ENCODE measurements at regions not wholly inside any gene's neighbourhood (a gene's known extent, or its start where the extent isn't known, plus 50 kb on each side); places are given as distances from the start of the nearest gene placed in this dataset.
A peak's percentile ranks its signal among the peaks of the same experiment; 100 is the strongest.

GRCh38 chr6:28658475-28659249 lies 133.0 kb downstream of the GPX5 start:
- no peak for TF ChIP-seq CTCF (IDR thresholded peaks at IDR 0.05)
- H3K9me3 Mint-ChIP-seq = no peaks in the 10 kb centered on the region
- H3K27me3 Mint-ChIP-seq (ENCODE audit: low read depth, poor library complexity) = peaks cover 40% of the 10 kb centered on the region
- DNase-seq = no peak
- H3K27ac Mint-ChIP-seq = peak overlapping the region; percentile 8
- peaks cover 24% of the 10 kb centered on the region for H3K4me1 Mint-ChIP-seq
- H3K36me3 Mint-ChIP-seq (ENCODE audit: low read depth) = no peaks in the 10 kb centered on the region
- peak overlapping the region; percentile 94 for H3K4me3 Mint-ChIP-seq

GRCh38 chr6:28659250-28659566 lies 133.5 kb downstream of the GPX5 start:
- Mint-ChIP-seq H3K4me1 (peaks cover 24% of the 10 kb centered on the region), H3K27ac (no peak overlapping the region), H3K27me3 (ENCODE audit: low read depth, poor library complexity) (peaks cover 40% of the 10 kb centered on the region), H3K9me3 (no peaks in the 10 kb centered on the region), H3K36me3 (ENCODE audit: low read depth) (no peaks in the 10 kb centered on the region), H3K4me3 (peak overlapping the region; percentile 94)
- no peak for DNase-seq
- TF ChIP-seq CTCF (IDR thresholded peaks at IDR 0.05) = no peak

DNA sequence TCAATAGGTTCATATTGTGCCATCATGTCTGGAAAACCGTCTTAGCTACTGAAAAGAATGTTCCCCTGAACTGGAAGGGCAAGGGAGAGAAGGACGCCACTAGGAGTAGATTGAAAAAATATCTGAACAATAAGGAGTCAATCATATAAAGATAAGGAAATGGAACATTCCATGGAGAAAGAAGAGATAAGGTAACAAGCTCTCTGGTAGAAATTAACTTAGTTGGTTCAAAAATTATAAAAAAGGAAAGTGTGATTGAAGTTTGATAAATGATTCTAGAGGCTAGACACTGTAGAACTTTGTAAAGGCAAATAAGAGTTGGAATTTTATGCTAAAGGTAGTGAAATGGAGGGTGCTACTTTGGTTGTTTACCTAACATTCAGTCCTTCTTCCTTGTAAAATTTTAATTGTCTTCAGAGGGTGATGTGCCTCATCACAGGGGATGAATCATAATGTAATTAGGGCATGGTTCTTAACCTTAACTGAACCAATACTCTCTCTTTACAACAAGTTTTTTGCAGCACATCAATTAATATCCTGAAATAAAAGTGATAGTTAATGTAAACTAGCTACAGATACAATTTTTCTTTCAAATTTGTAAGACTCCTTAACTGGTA lies 135.5 kb downstream of the GPX5 start:
- no peak for TF ChIP-seq CTCF (IDR thresholded peaks at IDR 0.05)
- H3K9me3 Mint-ChIP-seq = peaks cover 6% of the 10 kb centered on the region
- peaks cover 34% of the 10 kb centered on the region for H3K27me3 Mint-ChIP-seq (ENCODE audit: low read depth, poor library complexity)
- DNase-seq = no peak
- H3K4me1 Mint-ChIP-seq = peaks cover 22% of the 10 kb centered on the region
- H3K36me3 Mint-ChIP-seq (ENCODE audit: low read depth) = peaks cover 5% of the 10 kb centered on the region
- no peak overlapping the region for H3K27ac Mint-ChIP-seq
- no peak overlapping the region for H3K4me3 Mint-ChIP-seq

- H3K4me3 Mint-ChIP-seq = no peak overlapping the region
- H3K36me3 Mint-ChIP-seq (ENCODE audit: low read depth) = peaks cover 10% of the 10 kb centered on the region
- no peak for DNase-seq
- no peak for TF ChIP-seq CTCF (IDR thresholded peaks at IDR 0.05)
- no peaks in the 10 kb centered on the region for H3K4me1 Mint-ChIP-seq
- H3K9me3 Mint-ChIP-seq = peaks cover 6% of the 10 kb centered on the region
- H3K27ac Mint-ChIP-seq = no peak overlapping the region
- peaks cover 11% of the 10 kb centered on the region for H3K27me3 Mint-ChIP-seq (ENCODE audit: low read depth, poor library complexity)
Measured at GRCh38 chr6:28664870-28665396, 139.3 kb downstream of the GPX5 start.

GRCh38 chr6:28673417-28673786 lies 147.7 kb downstream of the GPX5 start:
- peaks cover 12% of the 10 kb centered on the region for H3K9me3 Mint-ChIP-seq

More at GRCh38 chr6:28673417-28673786, 147.7 kb downstream of the GPX5 start:
- Mint-ChIP-seq H3K4me3 (peak overlapping the region; percentile 88), H3K4me1 (peaks cover 6% of the 10 kb centered on the region), H3K27ac (no peak overlapping the region), H3K36me3 (ENCODE audit: low read depth) (peaks cover 13% of the 10 kb centered on the region), H3K27me3 (ENCODE audit: low read depth, poor library complexity) (peaks cover 37% of the 10 kb centered on the region)
- no peak for TF ChIP-seq CTCF (IDR thresholded peaks at IDR 0.05)
- no peak for DNase-seq

All from nephron progenitor cell (in vitro differentiated cells).